ENCODE measurements at regions not wholly inside any gene's neighbourhood (a gene's known extent, or its start where the extent isn't known, plus 50 kb on each side); places are given as distances from the start of the nearest gene placed in this dataset.

DNA sequence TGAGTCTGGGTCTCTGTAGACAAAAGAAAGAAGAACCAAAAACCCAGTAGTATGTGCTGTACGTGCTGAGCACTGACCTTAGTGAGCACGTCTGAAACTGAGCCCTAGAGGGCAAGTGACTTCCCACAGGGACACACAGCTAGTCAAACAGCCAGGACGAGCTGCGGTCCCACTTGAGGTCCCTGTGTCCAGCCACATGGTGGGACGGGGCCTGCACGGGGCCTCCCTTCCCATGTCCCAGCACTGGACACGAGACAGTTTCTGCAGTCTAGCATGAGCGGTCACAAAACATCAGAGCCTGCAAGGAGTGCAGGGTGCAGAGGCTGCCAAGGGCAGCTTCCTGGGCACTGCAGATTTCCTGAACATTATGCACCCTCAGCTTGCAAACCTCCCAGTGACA lies 121.6 kb downstream of the NCOR2 start:
- ChIA-PET POLR2A (no interaction called here), CTCF (no interaction called here)
- no peaks in the 10 kb centered on the region for H3K27me3 Mint-ChIP-seq
- peaks cover 11% of the 10 kb centered on the region for H3K4me1 Mint-ChIP-seq
- H3K4me3 Mint-ChIP-seq = no peak overlapping the region
- DNase-seq (no peak), ATAC-seq (ENCODE audit: low read depth) (no peak)
- H3K9me3 Mint-ChIP-seq = no peaks in the 10 kb centered on the region
- intact Hi-C loops (cut with micrococcal nuclease) = no loop called here
- H3K27ac Mint-ChIP-seq = no peak overlapping the region
- H3K36me3 Mint-ChIP-seq (ENCODE audit: low read depth) = peaks cover 82% of the 10 kb centered on the region
- TF ChIP-seq, protein P1, sequence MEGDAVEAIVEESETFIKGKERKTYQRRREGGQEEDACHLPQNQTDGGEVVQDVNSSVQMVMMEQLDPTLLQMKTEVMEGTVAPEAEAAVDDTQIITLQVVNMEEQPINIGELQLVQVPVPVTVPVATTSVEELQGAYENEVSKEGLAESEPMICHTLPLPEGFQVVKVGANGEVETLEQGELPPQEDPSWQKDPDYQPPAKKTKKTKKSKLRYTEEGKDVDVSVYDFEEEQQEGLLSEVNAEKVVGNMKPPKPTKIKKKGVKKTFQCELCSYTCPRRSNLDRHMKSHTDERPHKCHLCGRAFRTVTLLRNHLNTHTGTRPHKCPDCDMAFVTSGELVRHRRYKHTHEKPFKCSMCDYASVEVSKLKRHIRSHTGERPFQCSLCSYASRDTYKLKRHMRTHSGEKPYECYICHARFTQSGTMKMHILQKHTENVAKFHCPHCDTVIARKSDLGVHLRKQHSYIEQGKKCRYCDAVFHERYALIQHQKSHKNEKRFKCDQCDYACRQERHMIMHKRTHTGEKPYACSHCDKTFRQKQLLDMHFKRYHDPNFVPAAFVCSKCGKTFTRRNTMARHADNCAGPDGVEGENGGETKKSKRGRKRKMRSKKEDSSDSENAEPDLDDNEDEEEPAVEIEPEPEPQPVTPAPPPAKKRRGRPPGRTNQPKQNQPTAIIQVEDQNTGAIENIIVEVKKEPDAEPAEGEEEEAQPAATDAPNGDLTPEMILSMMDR (IDR thresholded peaks at IDR 0.05) = no peak

DNA sequence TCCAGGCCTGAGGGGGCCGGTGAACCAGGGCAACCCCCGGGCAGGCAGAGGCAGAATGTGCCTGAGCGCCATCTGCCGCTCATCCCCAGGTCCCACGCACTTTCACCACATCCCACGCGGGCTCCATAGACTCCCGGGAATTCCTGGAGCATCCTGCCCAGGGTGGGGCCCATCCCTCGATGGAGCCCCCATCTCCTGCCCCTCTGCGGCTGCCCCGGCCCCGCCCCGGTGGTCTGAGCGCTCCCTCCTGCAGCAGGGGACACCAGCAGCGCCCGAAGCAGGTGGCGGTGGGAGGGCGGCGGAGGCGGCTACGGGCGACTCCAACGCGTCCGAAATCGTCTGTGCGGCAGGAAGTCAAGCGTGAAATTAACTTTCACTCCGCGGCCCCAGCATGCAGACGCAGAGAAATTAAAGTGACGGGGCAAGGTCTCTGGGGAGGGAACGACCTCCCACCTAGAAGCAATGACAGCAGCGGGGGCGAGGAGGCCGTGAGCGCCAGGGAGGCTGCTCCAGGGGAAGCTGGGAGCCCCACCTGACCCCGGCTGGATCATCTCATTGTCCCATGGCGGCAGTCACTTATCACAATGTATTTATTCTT lies 122.2 kb downstream of the NCOR2 start:
- ATAC-seq (ENCODE audit: low read depth) (no peak), DNase-seq (no peak)
- H3K27me3 Mint-ChIP-seq = no peaks in the 10 kb centered on the region
- H3K27ac Mint-ChIP-seq = no peak overlapping the region
- H3K4me1 Mint-ChIP-seq = peaks cover 8% of the 10 kb centered on the region
- intact Hi-C loops (cut with micrococcal nuclease) = no loop called here
- CTCF ChIA-PET = no interaction called here
- H3K9me3 Mint-ChIP-seq = no peaks in the 10 kb centered on the region
- H3K36me3 Mint-ChIP-seq (ENCODE audit: low read depth) = peaks cover 81% of the 10 kb centered on the region
- POLR2A ChIA-PET = no interaction called here
- TF ChIP-seq, protein P1 (IDR thresholded peaks at IDR 0.05) = no peak
- no peak overlapping the region for H3K4me3 Mint-ChIP-seq

DNA sequence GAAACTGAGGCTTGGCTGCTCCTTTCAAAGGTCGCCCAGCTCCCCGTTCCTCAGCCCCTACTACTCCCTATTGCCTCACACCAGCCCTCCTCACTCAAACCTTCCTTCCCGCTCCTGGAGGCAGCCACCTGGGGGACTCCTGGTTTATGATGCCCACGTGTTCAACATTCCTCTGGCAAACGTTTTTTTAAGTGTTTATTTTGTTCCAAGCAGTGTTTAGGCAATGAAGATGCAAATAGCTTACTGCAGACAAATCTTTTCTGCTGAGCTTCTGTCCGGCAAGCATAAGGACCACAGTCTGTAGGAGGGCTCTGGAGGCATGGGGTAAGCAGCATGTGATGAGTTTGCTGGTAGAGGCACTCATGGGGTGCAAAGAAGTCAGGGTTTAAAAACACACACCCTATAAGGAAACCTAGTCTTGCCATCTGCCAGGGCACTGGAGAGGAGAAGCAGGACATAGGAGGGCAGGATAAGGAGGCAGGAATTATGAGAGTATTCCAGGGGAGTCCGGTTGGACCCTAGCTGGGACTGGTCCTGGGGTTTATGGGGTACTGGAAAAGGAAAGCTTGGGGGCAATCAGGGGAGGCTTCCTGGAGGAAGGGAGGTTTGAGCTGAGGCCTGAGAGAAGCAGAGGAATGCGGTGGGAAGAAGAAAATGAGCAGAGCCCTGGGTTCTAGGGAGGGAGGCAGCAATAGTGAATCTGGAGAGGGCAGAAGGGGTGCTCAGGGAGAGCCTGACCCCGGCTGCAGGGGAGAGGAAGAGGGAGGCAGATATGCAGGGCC lies 123.3 kb downstream of the NCOR2 start:
- TF ChIP-seq, protein P1 (IDR thresholded peaks at IDR 0.05) = no peak
- Mint-ChIP-seq H3K9me3 (no peaks in the 10 kb centered on the region), H3K4me3 (no peak overlapping the region), H3K27me3 (no peaks in the 10 kb centered on the region), H3K27ac (no peak overlapping the region), H3K4me1 (peaks cover 5% of the 10 kb centered on the region), H3K36me3 (ENCODE audit: low read depth) (peaks cover 72% of the 10 kb centered on the region)
- intact Hi-C loops (cut with micrococcal nuclease) = no loop called here
- ATAC-seq (ENCODE audit: low read depth) (no peak), DNase-seq (no peak)
- POLR2A ChIA-PET = no interaction called here
- CTCF ChIA-PET = no interaction called here

DNA sequence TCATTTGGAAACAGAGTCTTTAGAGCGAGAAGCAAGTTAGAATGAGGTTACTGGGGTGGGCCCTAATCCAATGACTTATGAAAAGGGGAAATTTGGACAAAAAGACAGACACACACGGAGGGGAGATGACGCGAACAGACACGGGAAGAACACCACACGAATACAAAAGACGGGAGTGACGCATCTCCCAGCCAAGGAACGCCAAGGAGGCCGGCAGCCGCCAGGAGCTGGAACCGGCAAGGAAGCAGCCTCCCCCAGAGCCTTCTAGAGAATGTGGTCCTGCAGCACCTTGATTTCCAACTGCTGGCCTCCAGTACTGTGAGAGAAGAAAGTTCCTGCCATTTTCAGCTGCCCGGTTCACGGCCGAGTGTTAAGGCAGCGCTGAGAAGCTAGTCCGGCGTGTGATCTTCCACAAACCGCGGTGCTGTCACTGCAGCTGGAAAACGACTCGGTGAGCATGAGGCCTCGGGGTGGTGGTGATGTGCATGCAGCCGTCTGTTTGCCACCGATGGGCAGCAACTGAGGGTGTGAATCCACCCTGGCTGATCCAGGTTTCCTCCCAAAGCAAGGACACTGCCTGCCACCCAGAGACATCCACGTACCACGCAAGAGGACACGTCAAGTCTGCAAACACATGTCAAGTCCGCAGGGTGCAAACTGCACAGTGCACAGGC lies 124.5 kb downstream of the NCOR2 start:
- peaks cover 63% of the 10 kb centered on the region for H3K36me3 Mint-ChIP-seq (ENCODE audit: low read depth)
- H3K4me1 Mint-ChIP-seq = peaks cover 5% of the 10 kb centered on the region
- TF ChIP-seq, protein P1 (IDR thresholded peaks at IDR 0.05) = no peak
- no peak overlapping the region for H3K4me3 Mint-ChIP-seq
- ATAC-seq (ENCODE audit: low read depth) = no peak
- ChIA-PET POLR2A (no interaction called here), CTCF (no interaction called here)
- DNase-seq = no peak
- no peak overlapping the region for H3K27ac Mint-ChIP-seq
- H3K27me3 Mint-ChIP-seq = no peaks in the 10 kb centered on the region
- H3K9me3 Mint-ChIP-seq = no peaks in the 10 kb centered on the region
- intact Hi-C loops (cut with micrococcal nuclease) = no loop called here

DNA sequence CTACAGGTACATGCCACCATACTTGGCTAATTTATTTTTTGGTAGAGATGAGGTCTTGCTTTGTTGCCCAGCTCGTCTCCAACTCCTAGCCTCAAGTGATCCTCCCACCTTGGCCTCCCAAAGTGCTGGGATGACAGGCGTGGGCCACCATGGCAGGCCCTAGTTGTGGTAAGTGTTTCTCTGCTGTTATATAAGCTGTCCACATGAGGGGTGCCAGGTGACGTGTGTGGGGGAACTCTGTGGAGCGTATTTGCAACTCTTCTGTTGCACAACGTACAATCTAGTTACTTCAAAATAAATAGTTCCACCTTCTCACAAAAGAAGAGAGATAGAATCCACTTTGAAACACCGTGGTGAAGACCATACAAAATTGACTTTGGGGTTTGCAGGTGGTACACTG lies 125.1 kb downstream of the NCOR2 start:
- POLR2A ChIA-PET = no interaction called here
- H3K36me3 Mint-ChIP-seq (ENCODE audit: low read depth) = peaks cover 65% of the 10 kb centered on the region
- ATAC-seq (ENCODE audit: low read depth) (no peak), DNase-seq (no peak)
- TF ChIP-seq, protein P1 (IDR thresholded peaks at IDR 0.05) = no peak
- H3K9me3 Mint-ChIP-seq = no peaks in the 10 kb centered on the region
- CTCF ChIA-PET = no interaction called here
- H3K27ac Mint-ChIP-seq = no peak overlapping the region
- no peaks in the 10 kb centered on the region for H3K27me3 Mint-ChIP-seq
- intact Hi-C loops (cut with micrococcal nuclease) = no loop called here
- no peak overlapping the region for H3K4me3 Mint-ChIP-seq
- peaks cover 5% of the 10 kb centered on the region for H3K4me1 Mint-ChIP-seq

Data from activated B cell treated with CpG ODN at 0.5 μM for 24 hours (primary cell).